ENCODE measurements at regions not wholly inside any gene's neighbourhood (a gene's known extent, or its start where the extent isn't known, plus 50 kb on each side); places are given as distances from the start of the nearest gene placed in this dataset.

GRCh38 chr9:16131264-16131663, 578.4 kb downstream of the CCDC171 start:
- no peak for DNase-seq (ENCODE audit: low read depth in 3 of 3)

GRCh38 chr9:16132513-16132912, 579.7 kb downstream of the CCDC171 start:
- no peak for DNase-seq (ENCODE audit: low read depth in 3 of 3)

DNA sequence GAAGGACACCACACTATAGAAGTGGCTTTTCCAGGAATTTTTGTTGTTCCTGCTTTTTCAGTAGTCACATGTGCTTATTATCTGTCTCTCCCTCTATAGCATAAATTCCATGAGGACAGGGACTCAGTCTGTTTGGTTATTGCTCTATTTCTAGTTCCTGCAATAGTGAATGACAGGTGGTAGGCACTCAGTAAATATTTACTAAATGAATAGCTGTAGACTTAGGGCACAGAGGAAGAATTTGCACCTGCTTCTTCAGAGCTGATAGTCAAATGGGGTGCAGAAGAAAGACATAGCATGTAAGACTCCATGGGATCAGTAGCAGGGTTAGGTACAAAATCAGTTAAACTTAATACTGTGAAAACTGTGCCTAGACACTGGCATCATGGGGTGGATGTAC, 580.2 kb downstream of the CCDC171 start:
- DNase-seq (ENCODE audit: low read depth in 3 of 3) = no peak

- peak in 1 of 3 donors; percentile 8 for DNase-seq (ENCODE audit: low read depth in 3 of 3)
Measured at GRCh38 chr9:16133556-16134227, 580.8 kb downstream of the CCDC171 start.

- DNase-seq (ENCODE audit: low read depth in 3 of 3) = no peak
Measured at GRCh38 chr9:16134351-16134750, 581.5 kb downstream of the CCDC171 start.

GRCh38 chr9:16135968-16136367, 583.1 kb downstream of the CCDC171 start:
- DNase-seq (ENCODE audit: low read depth in 3 of 3) = no peak

- DNase-seq (ENCODE audit: low read depth in 3 of 3) = no peak
Measured at GRCh38 chr9:16136451-16136850, 583.6 kb downstream of the CCDC171 start.

DNA sequence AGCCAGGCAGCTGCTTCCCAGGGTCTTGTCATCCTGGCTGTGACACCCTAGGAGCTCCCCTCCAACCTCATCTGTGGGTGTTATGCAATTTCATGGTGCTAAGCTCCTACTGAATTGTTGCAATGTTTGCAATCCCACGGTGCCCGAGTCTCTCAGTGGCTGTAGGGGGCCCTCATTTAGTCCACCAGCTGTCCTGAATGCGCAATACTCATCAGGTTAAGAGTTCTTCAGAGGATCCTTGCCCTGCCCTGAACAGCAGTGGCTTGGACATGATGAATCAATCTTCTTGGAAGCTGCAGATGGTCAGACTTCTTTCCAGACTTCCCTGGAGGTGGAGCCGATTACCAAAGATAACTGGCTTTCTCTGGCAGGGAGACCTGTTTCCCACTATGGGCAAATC, 584.1 kb downstream of the CCDC171 start:
- no peak for DNase-seq (ENCODE audit: low read depth in 3 of 3)

DNA sequence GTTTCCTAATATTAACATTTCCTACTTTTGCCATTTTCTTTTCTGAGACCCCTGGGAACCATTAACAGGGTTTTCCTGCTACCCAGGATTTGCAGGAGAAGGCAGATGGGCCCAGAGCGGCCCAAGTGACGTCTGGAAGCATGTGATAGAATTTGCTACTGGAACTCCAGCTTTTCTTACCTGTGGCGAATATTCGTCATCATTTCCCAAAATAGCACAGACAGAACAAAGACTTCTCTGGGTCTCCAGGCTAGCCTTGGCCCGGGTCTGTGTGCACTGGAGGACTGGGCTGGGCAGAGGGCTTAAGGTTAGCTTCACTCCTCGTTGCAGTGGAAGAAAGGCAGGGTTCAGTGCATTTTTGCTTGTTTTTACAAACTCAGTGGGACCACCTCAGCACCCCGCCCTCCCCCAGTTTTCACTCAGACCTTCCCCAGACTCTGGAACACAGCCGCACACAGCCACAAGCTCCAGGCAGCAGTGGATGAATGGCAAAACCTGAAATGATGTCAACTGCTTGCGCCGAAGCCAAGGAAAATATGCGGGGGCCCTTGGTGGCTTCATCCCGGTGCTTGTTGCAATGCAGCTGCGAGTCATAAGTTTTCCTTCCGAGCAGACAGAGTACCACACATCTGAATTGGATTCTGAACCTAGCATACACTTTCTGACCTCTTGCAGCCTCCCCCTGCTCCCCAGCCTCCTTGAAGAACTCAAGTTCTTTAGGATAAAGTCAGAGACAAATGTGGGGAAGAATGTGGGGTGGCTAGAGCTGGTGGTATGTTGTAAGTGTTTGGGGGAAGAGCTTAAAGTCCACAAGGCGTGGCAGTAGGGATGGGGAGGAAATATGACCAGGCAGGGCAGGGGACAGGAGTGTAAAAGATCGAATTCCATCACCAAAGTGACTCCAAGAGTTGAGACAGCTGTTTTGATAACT, 586.0 kb downstream of the CCDC171 start:
- no peak for DNase-seq (ENCODE audit: low read depth in 3 of 3)

- no peak for DNase-seq (ENCODE audit: low read depth in 3 of 3)
Measured at GRCh38 chr9:16139774-16140173, 586.9 kb downstream of the CCDC171 start.

DNA sequence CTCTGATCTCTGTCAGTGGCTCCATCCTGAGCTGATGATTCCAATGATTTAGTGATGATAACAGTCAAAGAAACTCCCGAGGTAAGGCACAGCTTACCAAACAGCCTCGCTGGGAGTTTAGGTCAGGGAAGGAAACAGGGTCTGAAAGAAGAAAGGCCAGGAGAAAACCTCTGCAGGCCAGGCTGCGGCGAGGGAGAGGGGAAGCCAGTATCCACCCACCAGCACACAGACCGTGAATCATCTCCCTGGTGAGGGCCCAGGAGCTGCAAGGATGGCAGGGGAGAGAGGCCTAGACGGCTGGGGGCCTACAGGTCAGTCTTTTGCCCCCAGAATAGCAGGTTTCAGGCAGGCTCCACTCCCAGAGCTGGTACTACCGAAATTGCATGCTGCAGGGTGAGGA, 590.5 kb downstream of the CCDC171 start:
- no peak for DNase-seq (ENCODE audit: low read depth in 3 of 3)

GRCh38 chr9:16143947-16144890, 591.4 kb downstream of the CCDC171 start:
- DNase-seq (ENCODE audit: low read depth in 3 of 3) = no peak

- no peak for DNase-seq (ENCODE audit: low read depth in 3 of 3)
Measured at GRCh38 chr9:16145196-16145950, 592.5 kb downstream of the CCDC171 start.

DNA sequence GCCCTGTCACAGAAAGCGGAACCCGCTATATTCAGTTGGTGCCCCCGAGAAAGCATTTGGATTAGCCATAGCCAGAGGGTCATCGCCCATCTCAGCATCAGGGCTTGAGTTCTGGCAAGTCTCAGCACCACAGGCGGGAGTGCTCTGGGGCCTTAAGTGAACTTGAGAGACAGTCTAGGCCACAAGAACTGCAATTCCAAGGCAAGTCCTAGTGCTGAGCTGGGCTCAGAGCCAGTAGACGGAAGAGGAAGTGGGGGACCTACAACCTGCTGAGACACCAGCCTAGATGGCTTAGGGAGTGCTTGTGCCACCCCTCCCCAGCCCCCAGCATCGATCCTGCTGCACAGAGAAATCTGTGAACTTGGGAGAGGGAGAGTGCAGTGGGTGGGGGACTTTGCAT, 594.9 kb downstream of the CCDC171 start:
- no peak for DNase-seq (ENCODE audit: low read depth in 3 of 3)

DNA sequence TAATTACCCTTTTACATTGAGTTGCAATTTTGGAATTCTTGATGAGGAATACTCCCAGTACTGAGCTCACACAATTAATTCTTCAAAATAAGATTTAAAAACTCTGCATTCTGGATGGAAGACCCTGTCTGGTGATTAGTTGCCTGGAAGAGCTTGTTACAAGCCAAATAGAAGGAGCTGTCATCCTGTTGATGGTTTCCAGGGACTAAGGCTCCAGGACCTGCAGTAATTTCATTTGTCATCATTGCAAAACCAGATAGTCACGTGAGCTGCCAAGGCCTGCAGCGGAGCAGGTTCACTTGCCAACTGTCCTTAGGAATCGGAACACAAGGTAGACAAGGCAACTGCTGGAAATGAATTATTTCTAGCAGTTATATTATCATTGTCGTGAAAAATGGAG, 597.7 kb downstream of the CCDC171 start:
- no peak for DNase-seq (ENCODE audit: low read depth in 3 of 3)

DNA sequence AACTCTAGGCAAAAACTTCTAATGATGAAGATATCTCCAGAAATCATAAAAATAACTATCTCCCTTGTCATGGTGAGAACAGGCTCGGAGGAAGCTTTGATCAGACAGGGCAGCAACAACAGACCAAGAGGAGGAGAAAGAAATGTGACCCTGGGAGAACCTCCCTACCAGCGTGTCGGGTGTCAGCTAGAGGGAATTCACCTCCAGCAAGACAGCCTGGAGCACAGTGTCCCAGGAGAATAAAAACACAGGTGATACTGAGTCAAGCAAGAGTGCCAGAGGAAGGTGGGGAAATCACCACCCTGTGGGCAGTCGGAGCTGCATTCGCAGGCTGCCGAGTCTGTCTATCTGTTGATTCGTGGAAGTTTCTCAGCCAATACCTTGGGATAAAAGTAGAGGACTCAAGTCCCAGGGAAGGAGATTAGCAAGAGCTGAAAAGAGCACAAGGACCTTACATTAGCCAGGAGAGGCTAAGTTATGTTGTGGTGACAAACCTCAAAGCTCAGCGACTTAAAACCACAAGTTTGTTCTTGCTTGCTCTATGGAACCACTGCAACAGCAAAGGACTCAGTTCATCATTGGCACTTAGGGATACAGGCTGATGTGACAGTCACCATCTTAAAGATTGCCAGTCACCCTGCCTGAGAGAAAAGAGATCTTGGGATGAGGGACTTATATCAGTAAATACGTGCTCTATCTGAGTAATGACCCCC, 598.3 kb downstream of the CCDC171 start:
- no peak for DNase-seq (ENCODE audit: low read depth in 3 of 3)

DNA sequence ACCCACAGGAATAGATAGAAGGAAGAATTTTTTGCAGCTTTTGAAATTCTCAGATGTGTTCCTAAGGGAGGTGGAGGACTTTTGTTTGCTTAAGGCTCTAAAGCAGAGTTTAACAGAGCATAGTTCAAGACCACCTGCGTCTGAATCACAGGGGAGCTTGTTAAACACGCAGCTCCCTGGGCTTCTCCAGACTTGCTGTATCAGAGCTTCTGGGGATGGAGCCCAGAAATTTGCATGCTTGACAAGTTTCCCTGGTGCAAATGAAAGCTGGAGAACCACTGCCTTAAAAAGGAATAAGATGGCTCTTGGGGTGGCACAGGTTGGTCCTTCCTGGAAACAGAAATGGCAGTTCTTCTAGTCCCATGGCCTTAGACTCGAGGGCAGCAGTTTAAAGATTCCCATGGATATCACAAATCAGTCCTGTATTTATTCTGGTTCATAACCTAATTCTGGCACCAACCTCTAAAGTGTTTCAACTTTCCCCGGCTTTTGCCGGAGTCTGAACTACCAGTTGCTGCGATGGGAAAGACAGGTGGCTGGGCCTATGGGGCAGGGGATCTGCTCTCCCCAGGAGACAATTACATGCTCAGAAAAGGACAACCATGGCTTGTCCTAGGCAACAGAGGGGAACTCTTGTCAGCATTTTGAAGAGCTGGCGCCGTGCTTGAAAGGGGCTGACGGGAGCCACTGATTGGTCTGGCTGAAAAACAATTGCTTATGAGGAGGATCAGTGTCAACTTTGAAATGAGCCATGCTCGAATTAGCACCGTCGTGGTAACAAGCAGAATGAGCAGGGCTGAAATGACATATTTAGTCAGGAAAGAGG, 599.6 kb downstream of the CCDC171 start:
- DNase-seq (ENCODE audit: low read depth in 3 of 3) = no peak

GRCh38 chr9:16153221-16153620, 600.4 kb downstream of the CCDC171 start:
- no peak for DNase-seq (ENCODE audit: low read depth in 3 of 3)

DNA sequence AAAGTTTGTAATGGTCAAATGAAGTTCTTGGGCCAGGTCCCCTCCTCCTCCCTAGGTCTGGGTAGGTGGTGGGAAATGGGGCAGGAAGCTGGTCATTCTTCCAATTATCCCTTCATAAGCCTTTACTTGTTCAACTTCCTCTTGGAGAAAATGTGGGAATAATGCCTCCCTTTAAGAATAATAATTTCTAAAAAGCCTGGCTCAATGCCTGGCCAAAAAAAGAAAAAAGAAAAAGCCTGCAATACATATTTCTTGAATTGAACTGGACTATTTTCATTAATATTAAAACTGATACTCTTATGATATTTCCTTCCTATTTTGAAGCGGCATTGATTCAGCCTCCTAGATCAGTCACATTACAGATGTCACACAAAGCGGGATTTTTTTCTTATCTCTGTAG, 600.9 kb downstream of the CCDC171 start:
- DNase-seq (ENCODE audit: low read depth in 3 of 3) = no peak

Measured in stimulated activated CD4-positive, alpha-beta T cell treated with anti-CD3 and anti-CD28 coated beads, TNF-alpha, amount 100 ng/mL, for 48 hours (primary cell).